ENCODE measurements at regions not wholly inside any gene's neighbourhood (a gene's known extent, or its start where the extent isn't known, plus 50 kb on each side); places are given as distances from the start of the nearest gene placed in this dataset.
"Not testable (repeated sequence)": the region's sequence is repeated elsewhere in the genome, so short reads cannot be mapped to it uniquely, and the experiment has no call there.

DNA sequence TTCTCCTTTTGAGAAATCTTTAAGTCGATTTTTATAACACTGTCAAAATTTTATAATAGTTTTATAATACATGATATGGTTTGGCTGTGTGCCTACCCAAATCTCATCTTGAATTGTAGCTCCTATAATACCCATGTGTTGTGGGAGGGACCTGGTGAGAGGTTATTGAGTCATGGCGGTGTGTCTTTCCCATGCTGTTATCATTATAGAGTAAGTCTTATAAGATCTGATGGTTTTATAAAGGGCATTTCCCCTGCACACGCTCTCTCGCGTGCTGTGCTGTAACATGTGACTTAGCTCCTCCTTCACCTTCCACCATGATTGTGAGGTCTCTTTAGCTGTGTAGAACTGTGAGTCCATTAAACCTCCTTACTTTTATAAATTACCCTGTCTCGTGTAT lies 364.0 kb upstream of the SPANXN4 start:
- H3K4me1 ChIP-seq (ENCODE audit: control insufficient read depth, insufficient read depth, low read length): no peaks in the 10 kb centered on the region
- DNase-seq (ENCODE audit: low read depth in 4 of 6, low spot score in 6 of 6): no peak
- no peaks in the 10 kb centered on the region for H3K9me3 ChIP-seq (ENCODE audit: control insufficient read depth, insufficient read depth, low read length)
- H3K36me3 ChIP-seq (ENCODE audit: control insufficient read depth, insufficient read depth, low read length): no peaks in the 10 kb centered on the region
- no peak overlapping the region for H3K4me3 ChIP-seq (ENCODE audit: low read depth, low read length)
- H3K27ac ChIP-seq (ENCODE audit: low read depth, low read length): no peak overlapping the region
- no CpG with 5 or more reads among the region's 6 CpGs for WGBS (ENCODE audit: insufficient coverage)
- H3K27me3 ChIP-seq (ENCODE audit: control insufficient read depth, insufficient read depth, low read length): no peaks in the 10 kb centered on the region

DNA sequence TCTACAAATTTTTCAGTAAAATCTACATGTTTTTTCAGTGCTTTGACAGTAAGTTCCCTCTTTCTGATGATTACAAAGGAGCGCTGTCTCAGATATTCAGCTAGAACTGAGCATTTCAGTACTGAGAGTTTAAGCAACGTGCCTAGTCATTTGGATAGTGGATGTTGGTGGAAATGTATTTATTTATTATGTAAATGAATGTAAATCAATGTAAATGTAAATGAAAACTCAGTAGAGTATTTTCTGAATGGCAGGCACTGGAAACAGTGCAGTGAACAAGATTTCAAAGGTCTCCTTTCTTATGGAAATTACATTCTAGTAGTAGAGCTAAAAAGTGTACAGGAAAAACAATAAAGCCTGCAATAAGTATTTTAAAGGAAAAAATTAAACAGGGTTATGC lies 370.2 kb upstream of the SPANXN4 start:
- Histone ChIP-seq H3K9me3 (ENCODE audit: control insufficient read depth, insufficient read depth, low read length) (no peaks in the 10 kb centered on the region), H3K4me1 (ENCODE audit: control insufficient read depth, insufficient read depth, low read length) (no peaks in the 10 kb centered on the region), H3K27ac (ENCODE audit: low read depth, low read length) (no peak overlapping the region), H3K4me3 (ENCODE audit: low read depth, low read length) (no peak overlapping the region), H3K27me3 (ENCODE audit: control insufficient read depth, insufficient read depth, low read length) (no peaks in the 10 kb centered on the region), H3K36me3 (ENCODE audit: control insufficient read depth, insufficient read depth, low read length) (no peaks in the 10 kb centered on the region)
- no CpG with 5 or more reads among the region's 2 CpGs for WGBS (ENCODE audit: insufficient coverage)
- no peak for DNase-seq (ENCODE audit: low read depth in 4 of 6, low spot score in 6 of 6)

DNA sequence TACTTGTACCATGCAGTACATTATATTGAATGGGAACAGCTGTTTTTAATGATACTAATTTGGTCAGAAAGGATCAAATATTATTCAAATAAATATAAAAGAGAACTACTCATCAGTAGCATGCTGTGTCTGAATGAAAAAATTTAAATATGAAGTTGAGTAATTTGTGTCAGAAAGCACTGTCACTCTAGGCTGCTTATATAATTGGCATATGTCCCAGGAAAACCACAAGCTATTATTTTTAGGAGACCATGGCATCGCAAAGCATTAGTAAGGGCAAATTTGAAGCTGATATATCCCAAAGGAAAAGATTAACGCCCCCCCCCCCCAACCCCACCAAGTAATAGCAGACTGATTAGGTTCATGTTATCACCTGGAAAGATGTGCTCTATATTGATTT lies 388.5 kb upstream of the SPANXN4 start:
- Histone ChIP-seq H3K9me3 (ENCODE audit: control insufficient read depth, insufficient read depth, low read length) (no peaks in the 10 kb centered on the region), H3K4me3 (ENCODE audit: low read depth, low read length) (no peak overlapping the region), H3K36me3 (ENCODE audit: control insufficient read depth, insufficient read depth, low read length) (no peaks in the 10 kb centered on the region), H3K4me1 (ENCODE audit: control insufficient read depth, insufficient read depth, low read length) (no peaks in the 10 kb centered on the region), H3K27me3 (ENCODE audit: control insufficient read depth, insufficient read depth, low read length) (no peaks in the 10 kb centered on the region), H3K27ac (ENCODE audit: low read depth, low read length) (no peak overlapping the region)
- WGBS (ENCODE audit: insufficient coverage): no CpG with 5 or more reads among the region's 2 CpGs
- DNase-seq (ENCODE audit: low read depth in 4 of 6, low spot score in 6 of 6): no peak

DNA sequence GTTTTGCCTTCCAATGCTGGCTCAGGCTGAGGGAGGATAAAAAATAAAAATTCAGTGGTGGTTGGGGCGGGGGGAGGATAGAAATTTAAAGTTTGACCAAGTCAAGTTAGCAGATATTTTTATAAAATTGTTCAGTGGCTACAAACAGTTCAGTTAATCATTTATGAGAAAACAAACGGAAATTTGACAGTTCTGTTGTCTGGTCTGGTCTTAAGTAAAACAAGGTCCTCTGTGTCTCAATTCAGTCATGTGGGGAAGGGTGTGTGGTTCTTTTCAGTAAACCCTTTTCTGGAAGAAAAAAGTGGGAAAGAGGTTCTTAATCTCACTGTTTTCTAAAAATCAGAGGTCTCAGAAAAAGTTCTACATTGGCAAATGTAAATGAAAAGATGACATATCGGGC lies 409.1 kb upstream of the SPANXN4 start:
- WGBS (ENCODE audit: insufficient coverage): 55% methylated on average over 2 of the region's 3 CpGs
- H3K9me3 ChIP-seq (ENCODE audit: control insufficient read depth, insufficient read depth, low read length): no peaks in the 10 kb centered on the region
- H3K27me3 ChIP-seq (ENCODE audit: control insufficient read depth, insufficient read depth, low read length): no peaks in the 10 kb centered on the region
- DNase-seq (ENCODE audit: low read depth in 4 of 6, low spot score in 6 of 6): no peak
- H3K36me3 ChIP-seq (ENCODE audit: control insufficient read depth, insufficient read depth, low read length): no peaks in the 10 kb centered on the region
- no peak overlapping the region for H3K4me3 ChIP-seq (ENCODE audit: low read depth, low read length)
- no peak overlapping the region for H3K27ac ChIP-seq (ENCODE audit: low read depth, low read length)
- H3K4me1 ChIP-seq (ENCODE audit: control insufficient read depth, insufficient read depth, low read length): no peaks in the 10 kb centered on the region

DNA sequence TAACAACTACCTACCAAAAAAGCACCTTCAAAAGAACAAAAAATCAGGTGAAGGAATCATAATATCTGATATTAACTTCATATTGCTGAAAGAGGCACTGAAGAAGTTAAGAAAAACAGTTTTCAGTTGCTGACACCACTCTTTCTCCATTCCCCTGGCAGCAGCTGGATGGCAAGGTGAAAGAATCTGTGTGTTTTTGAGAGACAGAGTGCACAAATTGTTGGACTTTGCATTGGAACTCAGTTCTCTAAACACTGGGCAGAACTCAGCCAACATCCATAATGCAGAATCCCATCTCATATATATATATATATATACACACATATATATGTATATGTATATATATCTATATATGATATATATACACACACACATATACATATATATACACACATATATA lies 408.3 kb upstream of the MAGEC2 start:
- H3K36me3 ChIP-seq (ENCODE audit: control insufficient read depth, insufficient read depth, low read length): no peaks in the 10 kb centered on the region
- H3K27ac ChIP-seq (ENCODE audit: low read depth, low read length): no peak overlapping the region
- H3K4me1 ChIP-seq (ENCODE audit: control insufficient read depth, insufficient read depth, low read length): no peaks in the 10 kb centered on the region
- H3K4me3 ChIP-seq (ENCODE audit: low read depth, low read length): no peak overlapping the region
- no peak for DNase-seq (ENCODE audit: low read depth in 4 of 6, low spot score in 6 of 6)
- no peaks in the 10 kb centered on the region for H3K27me3 ChIP-seq (ENCODE audit: control insufficient read depth, insufficient read depth, low read length)
- no peaks in the 10 kb centered on the region for H3K9me3 ChIP-seq (ENCODE audit: control insufficient read depth, insufficient read depth, low read length)

DNA sequence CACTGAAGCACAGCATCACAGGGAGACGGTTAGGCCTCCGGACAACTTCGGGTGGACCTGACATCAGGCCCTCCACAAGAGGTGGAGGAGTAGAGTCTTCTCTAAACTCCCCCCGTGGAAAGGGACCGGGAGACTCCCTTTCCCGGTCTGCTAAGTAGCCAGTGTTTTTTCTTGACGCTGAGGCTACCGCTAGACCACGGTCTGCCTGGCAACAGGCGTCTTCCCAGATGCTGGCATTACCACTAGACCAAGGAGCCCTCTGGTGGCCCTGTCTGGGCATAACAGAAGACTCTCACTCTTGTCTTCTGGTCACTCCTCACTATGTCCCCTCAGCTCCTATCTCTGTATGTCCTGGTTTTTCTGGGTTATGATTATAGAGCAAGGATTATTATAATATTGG lies 401.5 kb upstream of the MAGEC2 start:
- not testable (repeated sequence) for H3K27ac ChIP-seq (ENCODE audit: low read depth, low read length); H3K27me3 ChIP-seq (ENCODE audit: control insufficient read depth, insufficient read depth, low read length); H3K4me1 ChIP-seq (ENCODE audit: control insufficient read depth, insufficient read depth, low read length); H3K36me3 ChIP-seq (ENCODE audit: control insufficient read depth, insufficient read depth, low read length); H3K4me3 ChIP-seq (ENCODE audit: low read depth, low read length); DNase-seq (ENCODE audit: low read depth in 4 of 6, low spot score in 6 of 6); H3K9me3 ChIP-seq (ENCODE audit: control insufficient read depth, insufficient read depth, low read length)
- 74% methylated on average over 10 of the region's 10 CpGs for WGBS (ENCODE audit: insufficient coverage)

DNA sequence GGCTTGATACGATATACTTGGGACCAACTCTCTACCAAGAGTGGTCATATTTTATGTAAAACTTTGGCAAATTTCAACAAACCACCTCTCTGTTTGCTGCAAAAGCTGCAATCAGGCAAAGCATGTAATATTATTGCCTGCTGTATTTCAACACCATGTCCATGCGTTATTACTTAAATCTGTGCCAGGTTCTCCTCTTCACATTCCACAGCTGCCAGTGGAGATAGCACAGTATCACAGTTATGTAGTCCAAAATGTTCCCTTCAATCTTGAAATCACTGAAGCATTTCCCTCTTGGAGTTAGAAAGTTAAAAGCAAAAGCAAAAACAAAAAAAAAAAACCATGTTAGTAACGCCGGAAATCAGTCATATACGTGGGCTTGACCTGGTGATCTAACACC lies 396.7 kb upstream of the MAGEC2 start:
- no peak for DNase-seq (ENCODE audit: low read depth in 4 of 6, low spot score in 6 of 6)
- H3K4me3 ChIP-seq (ENCODE audit: low read depth, low read length): no peak overlapping the region
- H3K9me3 ChIP-seq (ENCODE audit: control insufficient read depth, insufficient read depth, low read length): no peaks in the 10 kb centered on the region
- 60% methylated on average over 2 of the region's 5 CpGs for WGBS (ENCODE audit: insufficient coverage)
- H3K36me3 ChIP-seq (ENCODE audit: control insufficient read depth, insufficient read depth, low read length): no peaks in the 10 kb centered on the region
- no peaks in the 10 kb centered on the region for H3K27me3 ChIP-seq (ENCODE audit: control insufficient read depth, insufficient read depth, low read length)
- no peak overlapping the region for H3K27ac ChIP-seq (ENCODE audit: low read depth, low read length)
- no peaks in the 10 kb centered on the region for H3K4me1 ChIP-seq (ENCODE audit: control insufficient read depth, insufficient read depth, low read length)

DNA sequence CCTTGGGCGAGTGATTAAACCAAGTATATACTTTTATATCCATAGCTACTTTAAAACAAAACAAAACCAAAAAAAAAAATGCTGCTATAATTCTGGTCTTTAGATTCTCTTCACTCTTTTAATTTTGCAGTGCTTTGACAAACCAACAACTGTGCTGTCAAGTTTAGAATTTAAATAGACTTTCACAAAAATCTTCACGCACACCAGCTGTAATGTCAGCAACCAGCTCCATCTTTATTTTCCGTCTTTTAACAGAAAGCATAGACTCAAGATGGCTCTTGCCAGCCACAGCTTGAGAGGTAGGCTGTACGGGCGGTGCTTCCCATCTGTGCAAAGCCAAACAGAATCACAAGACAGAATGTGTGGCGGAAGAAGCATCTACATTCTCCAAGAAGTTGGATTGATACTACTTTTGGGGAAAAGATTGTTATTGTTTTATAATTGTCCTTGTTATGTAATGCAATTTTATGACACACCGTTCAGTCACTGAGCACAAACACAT lies 388.3 kb upstream of the MAGEC2 start:
- H3K4me3 ChIP-seq (ENCODE audit: low read depth, low read length): no peak overlapping the region
- 73% methylated on average over 3 of the region's 7 CpGs for WGBS (ENCODE audit: insufficient coverage)
- no peak overlapping the region for H3K27ac ChIP-seq (ENCODE audit: low read depth, low read length)
- no peaks in the 10 kb centered on the region for H3K9me3 ChIP-seq (ENCODE audit: control insufficient read depth, insufficient read depth, low read length)
- peak in 1 of 6 donors; percentile 80 for DNase-seq (ENCODE audit: low read depth in 4 of 6, low spot score in 6 of 6)
- H3K27me3 ChIP-seq (ENCODE audit: control insufficient read depth, insufficient read depth, low read length): no peaks in the 10 kb centered on the region
- H3K36me3 ChIP-seq (ENCODE audit: control insufficient read depth, insufficient read depth, low read length): no peaks in the 10 kb centered on the region
- H3K4me1 ChIP-seq (ENCODE audit: control insufficient read depth, insufficient read depth, low read length): no peaks in the 10 kb centered on the region

DNA sequence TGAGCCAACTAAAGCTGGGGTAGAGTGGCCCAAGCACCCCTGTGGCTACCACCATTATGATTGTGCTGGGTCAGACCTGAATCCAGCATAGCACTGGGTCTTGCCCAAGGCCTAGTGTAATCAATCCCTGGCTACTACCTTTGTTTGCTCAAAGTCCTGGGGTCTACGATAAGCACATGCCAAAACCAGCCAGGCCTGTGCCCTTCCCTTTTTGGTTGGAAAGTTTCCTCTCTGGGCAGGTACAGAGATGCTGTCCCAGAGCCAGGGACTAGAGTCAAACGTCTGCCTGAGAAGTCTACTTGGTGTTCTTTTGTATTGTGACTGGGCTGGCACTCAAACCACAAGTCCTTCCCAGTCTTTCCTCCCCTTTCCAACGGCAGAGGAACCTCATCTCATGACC lies 371.5 kb upstream of the MAGEC2 start:
- Histone ChIP-seq H3K9me3 (ENCODE audit: control insufficient read depth, insufficient read depth, low read length) (peaks cover 1% of the 10 kb centered on the region), H3K4me3 (ENCODE audit: low read depth, low read length) (no peak overlapping the region), H3K27ac (ENCODE audit: low read depth, low read length) (no peak overlapping the region), H3K36me3 (ENCODE audit: control insufficient read depth, insufficient read depth, low read length) (no peaks in the 10 kb centered on the region), H3K4me1 (ENCODE audit: control insufficient read depth, insufficient read depth, low read length) (no peaks in the 10 kb centered on the region), H3K27me3 (ENCODE audit: control insufficient read depth, insufficient read depth, low read length) (no peaks in the 10 kb centered on the region)
- 63% methylated on average over 1 of the region's 3 CpGs for WGBS (ENCODE audit: insufficient coverage)
- DNase-seq (ENCODE audit: low read depth in 4 of 6, low spot score in 6 of 6): no peak

DNA sequence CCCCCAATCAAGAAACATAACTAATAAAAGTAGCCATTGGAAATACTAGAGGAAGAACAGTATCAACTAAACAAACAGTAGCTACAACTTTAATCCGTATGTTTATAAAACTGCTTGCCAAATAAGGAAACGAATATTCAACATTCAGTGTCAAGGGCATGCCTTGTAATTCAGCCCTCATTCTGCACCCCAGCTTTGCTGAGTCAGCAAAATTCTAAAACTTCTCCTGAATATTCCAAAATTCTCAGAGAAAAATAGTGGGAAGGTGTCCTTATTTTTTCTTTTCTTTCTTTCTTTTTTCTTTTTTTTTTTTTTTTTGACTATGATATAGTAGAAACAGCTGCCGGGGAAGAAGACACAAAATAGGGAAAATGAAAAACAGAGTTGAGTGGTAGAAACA lies 344.8 kb upstream of the MAGEC2 start:
- H3K4me3 ChIP-seq (ENCODE audit: low read depth, low read length): no peak overlapping the region
- no peaks in the 10 kb centered on the region for H3K4me1 ChIP-seq (ENCODE audit: control insufficient read depth, insufficient read depth, low read length)
- no peaks in the 10 kb centered on the region for H3K27me3 ChIP-seq (ENCODE audit: control insufficient read depth, insufficient read depth, low read length)
- H3K36me3 ChIP-seq (ENCODE audit: control insufficient read depth, insufficient read depth, low read length): no peaks in the 10 kb centered on the region
- no CpG with 5 or more reads among the region's 3 CpGs for WGBS (ENCODE audit: insufficient coverage)
- no peak for DNase-seq (ENCODE audit: low read depth in 4 of 6, low spot score in 6 of 6)
- H3K27ac ChIP-seq (ENCODE audit: low read depth, low read length): no peak overlapping the region
- no peaks in the 10 kb centered on the region for H3K9me3 ChIP-seq (ENCODE audit: control insufficient read depth, insufficient read depth, low read length)

All from spinal cord (tissue), 9 donors.